ENCODE measurements at regions not wholly inside any gene's neighbourhood (a gene's known extent, or its start where the extent isn't known, plus 50 kb on each side); places are given as distances from the start of the nearest gene placed in this dataset.

- TF ChIP-seq, protein P1, sequence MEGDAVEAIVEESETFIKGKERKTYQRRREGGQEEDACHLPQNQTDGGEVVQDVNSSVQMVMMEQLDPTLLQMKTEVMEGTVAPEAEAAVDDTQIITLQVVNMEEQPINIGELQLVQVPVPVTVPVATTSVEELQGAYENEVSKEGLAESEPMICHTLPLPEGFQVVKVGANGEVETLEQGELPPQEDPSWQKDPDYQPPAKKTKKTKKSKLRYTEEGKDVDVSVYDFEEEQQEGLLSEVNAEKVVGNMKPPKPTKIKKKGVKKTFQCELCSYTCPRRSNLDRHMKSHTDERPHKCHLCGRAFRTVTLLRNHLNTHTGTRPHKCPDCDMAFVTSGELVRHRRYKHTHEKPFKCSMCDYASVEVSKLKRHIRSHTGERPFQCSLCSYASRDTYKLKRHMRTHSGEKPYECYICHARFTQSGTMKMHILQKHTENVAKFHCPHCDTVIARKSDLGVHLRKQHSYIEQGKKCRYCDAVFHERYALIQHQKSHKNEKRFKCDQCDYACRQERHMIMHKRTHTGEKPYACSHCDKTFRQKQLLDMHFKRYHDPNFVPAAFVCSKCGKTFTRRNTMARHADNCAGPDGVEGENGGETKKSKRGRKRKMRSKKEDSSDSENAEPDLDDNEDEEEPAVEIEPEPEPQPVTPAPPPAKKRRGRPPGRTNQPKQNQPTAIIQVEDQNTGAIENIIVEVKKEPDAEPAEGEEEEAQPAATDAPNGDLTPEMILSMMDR (conservative IDR thresholded peaks at IDR 0.05 in 1 of 2, IDR thresholded peaks at IDR 0.05 in 1 of 2; ENCODE audit: extremely low read depth in 1 of 2, insufficient read depth in 1 of 2, low read depth in 1 of 2, low read length in 2 of 2) = no peak
- no peak for TF ChIP-seq EZH2 (IDR thresholded peaks at IDR 0.05; ENCODE audit: borderline replicate concordance, low read length)
Observed at GRCh38 chr11:81634483-81634882, 1099.2 kb downstream of the FAM181B start.

All from mammary epithelial cell (primary cell).